NCI-H1417 treated with DMSO at 0.1 percent for 48 hours (cell line): ENCODE measurements at regions not wholly inside any gene's neighbourhood (a gene's known extent, or its start where the extent isn't known, plus 50 kb on each side); places are given as distances from the start of the nearest gene placed in this dataset.
"Not testable (repeated sequence)": the region's sequence is repeated elsewhere in the genome, so short reads cannot be mapped to it uniquely, and the experiment has no call there.

ENCODE experiments used
- DNase-seq: peaks from one replicate; lab custom pipeline; 2025; lab: John Stamatoyannopoulos, UW

- DNase-seq = not testable (repeated sequence)
These were observed 75.3 kb downstream of the BARX1 start for GRCh38 chr9:93879662-93880407.

- no peak for DNase-seq
These were observed 79.8 kb downstream of the BARX1 start for GRCh38 chr9:93875330-93875729.

- DNase-seq = no peak
These were observed 80.9 kb downstream of the BARX1 start for GRCh38 chr9:93874242-93874641.

- DNase-seq = no peak
These were observed 83.9 kb downstream of the BARX1 start for GRCh38 chr9:93871286-93871685.

GRCh38 chr9:93869863-93870262 lies 85.3 kb downstream of the BARX1 start:
- no peak for DNase-seq

GRCh38 chr9:93869088-93869487 lies 86.1 kb downstream of the BARX1 start:
- DNase-seq = no peak

GRCh38 chr9:93865716-93866115 lies 89.4 kb downstream of the BARX1 start:
- DNase-seq = no peak

- DNase-seq = no peak
These were observed 89.9 kb downstream of the BARX1 start for GRCh38 chr9:93865245-93865644.

GRCh38 chr9:93864840-93865239 lies 90.3 kb downstream of the BARX1 start:
- DNase-seq = no peak

- DNase-seq = no peak
These were observed 91.1 kb downstream of the BARX1 start for GRCh38 chr9:93864032-93864431.

- no peak for DNase-seq
These were observed 92.1 kb downstream of the BARX1 start for GRCh38 chr9:93862877-93863545.

- no peak for DNase-seq
These were observed 93.3 kb downstream of the BARX1 start for GRCh38 chr9:93861736-93862358.

- no peak for DNase-seq
These were observed 94.2 kb downstream of the BARX1 start for GRCh38 chr9:93860694-93861658.

- no peak for DNase-seq
These were observed 95.5 kb downstream of the BARX1 start for GRCh38 chr9:93859431-93860215.

GRCh38 chr9:93857528-93857927 lies 97.6 kb downstream of the BARX1 start:
- no peak for DNase-seq

GRCh38 chr9:93852728-93853127 lies 102.4 kb downstream of the BARX1 start:
- DNase-seq = no peak

GRCh38 chr9:93846349-93846748 lies 108.8 kb downstream of the BARX1 start:
- no peak for DNase-seq

- DNase-seq = no peak
These were observed 111.8 kb downstream of the BARX1 start for GRCh38 chr9:93843396-93843795.

- no peak for DNase-seq
These were observed 124.5 kb downstream of the BARX1 start for GRCh38 chr9:93830606-93831005.

GRCh38 chr9:93830012-93830596 lies 125.1 kb downstream of the BARX1 start:
- DNase-seq = no peak
